ENCODE measurements at regions not wholly inside any gene's neighbourhood (a gene's known extent, or its start where the extent isn't known, plus 50 kb on each side); places are given as distances from the start of the nearest gene placed in this dataset.

DNA sequence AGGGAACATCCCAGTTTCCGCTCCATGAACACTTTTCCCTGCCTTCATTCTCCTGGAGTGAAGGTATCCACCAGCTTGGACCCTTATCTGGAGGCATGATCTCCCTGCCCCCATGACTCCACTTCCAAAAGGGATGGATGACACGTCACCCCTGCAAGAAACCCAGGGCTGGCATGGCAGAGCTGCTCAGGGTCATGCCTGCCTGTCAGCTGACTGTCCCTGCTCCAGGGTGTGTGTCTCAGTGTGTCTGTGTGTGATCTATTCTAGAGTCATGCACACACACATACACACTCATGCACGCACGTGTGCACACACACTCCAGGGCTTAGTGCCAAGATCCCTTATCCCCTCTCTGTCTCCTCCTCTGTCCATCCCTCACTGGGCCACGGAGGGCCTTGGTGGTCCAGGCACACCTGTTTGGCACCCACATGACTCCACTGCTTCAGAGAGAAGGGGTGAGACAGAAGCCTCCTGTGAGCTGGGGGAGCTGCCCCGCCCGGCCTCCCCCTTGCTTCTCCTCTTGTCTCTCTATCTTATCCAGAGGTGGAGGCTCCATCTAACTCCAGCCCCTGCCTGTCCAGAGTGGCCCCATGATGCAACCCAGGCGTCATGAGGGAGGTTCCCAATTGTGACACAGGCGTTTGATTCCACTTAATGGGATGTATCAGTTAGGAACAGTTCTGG lies 290.9 kb downstream of the CDC5L start:
- no peak for DNase-seq (ENCODE audit: low spot score)

DNA sequence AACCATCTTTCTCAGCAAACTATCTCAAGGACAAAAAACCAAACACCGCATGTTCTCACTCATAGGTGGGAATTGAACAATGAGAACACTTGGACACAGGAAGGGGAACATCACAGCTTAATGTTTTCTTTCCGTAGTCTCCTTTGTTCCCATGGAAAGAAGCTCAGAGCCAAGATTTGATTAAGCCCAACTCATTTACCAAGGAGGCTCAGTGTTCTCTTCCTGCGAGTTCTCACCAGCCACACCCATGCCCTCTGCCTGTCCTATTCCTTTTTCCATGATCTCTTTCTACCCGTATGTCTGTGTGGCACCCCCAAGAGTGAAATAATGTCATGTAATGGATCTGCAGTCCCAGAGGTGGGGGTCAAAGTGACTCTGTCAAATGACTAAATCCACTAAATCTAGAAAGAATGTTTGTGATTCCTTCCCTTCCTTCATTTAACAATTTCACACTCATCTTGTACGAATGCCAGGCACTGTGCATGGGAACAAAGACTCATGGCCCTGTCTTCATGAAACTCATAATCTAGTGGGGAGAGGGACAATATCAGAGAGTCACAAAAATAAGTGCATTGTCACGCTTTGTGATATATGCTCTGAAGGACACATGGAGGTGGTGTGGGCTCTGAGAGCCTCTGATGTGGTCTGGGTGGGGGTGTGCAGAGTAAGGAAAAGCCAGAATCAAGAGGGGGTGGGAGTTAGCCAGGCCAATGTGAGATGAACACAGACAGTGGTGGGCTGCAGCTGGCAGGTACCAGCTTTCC lies 292.1 kb downstream of the CDC5L start:
- no peak for DNase-seq (ENCODE audit: low spot score)

DNA sequence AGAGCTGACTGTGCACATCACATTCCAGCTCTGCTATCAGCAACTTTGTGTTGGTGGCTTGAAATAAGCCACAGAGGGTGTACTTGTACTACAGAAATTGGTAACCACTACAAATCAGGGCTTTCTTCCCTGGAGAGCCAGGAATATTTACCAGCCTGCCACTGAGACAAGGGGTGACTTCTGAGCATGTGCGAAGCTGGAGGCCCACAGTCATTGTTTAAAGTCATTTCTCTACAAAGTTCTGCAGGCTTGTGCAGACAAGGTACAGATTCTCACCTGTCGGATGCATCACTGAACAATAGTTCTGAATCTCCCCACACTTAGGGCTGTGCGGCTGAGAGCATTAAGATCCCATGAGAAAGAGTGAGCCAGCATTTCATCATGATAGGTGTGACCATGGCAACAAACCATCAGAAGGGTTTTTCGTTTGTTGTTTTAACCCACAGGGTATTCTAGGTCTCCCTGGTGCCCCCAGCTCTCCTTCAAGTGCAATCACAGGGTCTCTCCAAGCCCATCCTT lies 292.8 kb downstream of the CDC5L start:
- DNase-seq (ENCODE audit: low spot score): no peak

- no peak for DNase-seq (ENCODE audit: low spot score)
Measured at GRCh38 chr6:44681761-44682160, 294.3 kb downstream of the CDC5L start.

DNA sequence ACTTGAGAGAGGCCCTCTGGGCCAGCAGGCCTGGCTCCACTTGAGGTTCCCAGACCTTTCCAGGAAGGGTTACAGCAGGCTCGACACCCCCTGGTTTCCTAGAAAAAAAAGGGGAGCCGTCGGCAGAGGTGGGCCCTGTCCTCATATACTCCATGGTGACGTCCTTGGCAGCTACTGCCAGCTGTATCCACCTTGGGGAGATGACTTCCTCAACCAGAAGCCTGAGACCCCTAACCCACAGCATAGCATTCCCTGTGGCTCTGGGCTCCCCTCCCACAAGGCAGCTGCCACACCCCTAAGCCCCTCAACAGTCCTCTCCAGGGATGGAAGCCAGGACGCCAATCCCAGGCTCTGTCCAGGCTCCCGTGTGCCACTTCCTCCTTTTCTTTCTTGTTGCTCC lies 294.8 kb downstream of the CDC5L start:
- no peak for DNase-seq (ENCODE audit: low spot score)

DNA sequence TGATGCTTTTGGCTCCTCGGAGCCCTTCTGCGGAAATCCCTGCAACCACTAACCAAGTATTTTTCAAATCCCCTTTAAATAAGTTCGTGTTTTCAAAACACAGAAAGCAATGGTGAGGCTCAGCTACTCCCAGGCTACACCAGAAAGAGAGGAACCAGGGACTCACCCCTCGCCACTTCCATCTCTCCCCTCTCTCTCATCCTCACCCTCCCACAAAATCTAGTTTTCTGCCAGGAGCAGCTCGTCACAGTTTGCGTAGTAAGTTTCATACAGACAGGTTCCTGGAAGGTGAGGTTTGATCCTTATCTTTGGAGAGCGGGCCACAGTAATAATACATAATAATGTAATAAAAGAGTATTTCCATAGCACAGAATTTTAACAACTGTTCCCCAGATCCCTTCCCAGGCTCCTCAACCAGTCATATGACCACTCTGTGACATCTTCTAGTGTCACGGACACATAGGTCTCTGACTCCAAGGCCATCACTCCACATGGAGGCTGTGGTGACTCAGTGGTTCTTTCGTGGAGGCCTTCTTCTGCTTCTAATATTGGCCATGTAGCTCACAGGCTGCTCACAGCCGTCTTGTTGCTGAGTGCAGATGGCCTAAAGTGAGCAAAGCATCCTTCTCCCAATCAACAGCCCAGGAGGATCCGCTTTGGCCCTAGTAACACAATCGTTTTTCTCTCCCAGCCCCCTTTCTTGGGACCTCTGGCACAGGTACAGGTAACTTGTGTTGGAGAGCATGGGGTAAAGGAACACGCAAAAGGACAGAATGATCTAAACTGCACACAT lies 295.7 kb downstream of the CDC5L start:
- no peak for DNase-seq (ENCODE audit: low spot score)

DNA sequence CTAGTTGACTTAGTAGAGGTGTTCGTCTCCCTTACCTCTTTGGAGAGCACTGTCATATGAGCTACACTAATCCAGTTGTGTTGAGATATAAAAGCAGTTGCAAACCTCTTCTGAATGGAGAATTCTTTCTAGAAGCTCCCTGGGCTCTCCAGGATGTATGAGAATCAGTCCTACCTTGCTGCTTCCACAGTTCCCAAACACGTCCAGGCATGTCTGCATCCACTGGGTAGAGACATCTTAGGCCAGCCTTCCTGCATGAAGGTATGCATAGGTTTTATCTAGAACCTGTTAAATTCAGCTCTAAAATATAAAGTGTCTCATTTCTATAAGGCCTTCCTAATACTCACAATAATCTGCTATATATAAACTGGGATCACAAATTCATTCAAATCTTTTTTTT lies 297.7 kb downstream of the CDC5L start:
- DNase-seq (ENCODE audit: low spot score): no peak

DNA sequence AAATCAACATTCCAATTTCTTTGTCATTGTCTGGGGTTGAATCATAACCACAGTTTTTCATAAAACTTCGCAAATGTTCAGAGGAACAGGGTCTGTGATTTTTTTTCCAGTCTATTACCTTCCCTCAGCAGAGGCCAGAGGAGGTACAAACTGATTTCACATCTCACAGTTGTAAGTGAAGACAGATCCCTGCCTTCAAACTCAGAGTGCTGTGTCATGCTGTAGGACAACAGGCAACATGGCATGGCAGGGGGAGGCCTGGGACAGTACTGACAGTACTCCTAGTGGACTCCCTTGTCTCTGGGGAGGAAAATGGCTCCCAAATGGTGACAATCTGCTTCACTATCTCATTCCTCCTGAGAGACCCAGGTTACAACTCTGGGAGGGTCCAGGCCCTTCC lies 308.6 kb downstream of the CDC5L start:
- no peak for DNase-seq (ENCODE audit: low spot score)

GRCh38 chr6:44696686-44697085 lies 309.2 kb downstream of the CDC5L start:
- DNase-seq (ENCODE audit: low spot score): no peak

GRCh38 chr6:44697327-44697726 lies 309.8 kb downstream of the CDC5L start:
- no peak for DNase-seq (ENCODE audit: low spot score)

DNA sequence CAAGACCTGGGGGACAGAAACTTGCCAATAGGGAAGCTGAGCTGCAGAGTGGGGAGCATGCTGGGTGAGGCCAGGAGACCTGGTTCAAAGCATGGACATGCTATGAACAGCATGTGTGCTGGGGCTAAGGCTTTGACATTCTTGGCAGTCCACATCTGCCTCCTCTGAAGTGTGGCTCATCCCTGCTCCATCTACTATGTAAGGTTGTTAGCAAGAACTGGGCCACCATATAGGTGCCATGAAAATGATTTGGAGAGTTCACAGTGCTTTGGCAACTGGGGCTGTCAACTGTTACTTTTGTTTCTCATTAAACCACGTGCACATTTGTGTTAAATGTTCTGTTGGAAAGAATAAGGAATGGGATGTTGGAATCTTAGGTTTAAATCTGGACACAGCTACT lies 311.1 kb downstream of the CDC5L start:
- DNase-seq (ENCODE audit: low spot score): no peak

DNA sequence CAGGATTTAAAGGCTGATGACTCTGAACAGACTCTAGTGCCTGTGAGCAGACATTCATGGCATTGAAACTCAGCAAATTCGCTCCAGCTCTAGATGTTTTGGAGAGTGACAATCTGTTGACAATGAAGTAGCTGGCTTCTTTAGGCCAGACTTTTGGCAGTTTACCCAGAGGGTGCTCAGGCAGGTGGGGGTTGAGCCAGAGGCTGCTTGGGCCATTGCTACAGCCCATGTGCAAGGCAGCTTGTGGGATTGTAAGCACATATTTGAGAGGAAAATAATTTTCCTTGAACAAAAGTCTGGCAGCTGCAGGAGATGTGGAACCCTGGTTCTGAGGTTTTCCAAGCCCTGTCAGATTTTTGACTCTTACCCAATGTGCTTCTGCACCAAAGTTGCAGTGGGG lies 311.6 kb downstream of the CDC5L start:
- no peak for DNase-seq (ENCODE audit: low spot score)

DNA sequence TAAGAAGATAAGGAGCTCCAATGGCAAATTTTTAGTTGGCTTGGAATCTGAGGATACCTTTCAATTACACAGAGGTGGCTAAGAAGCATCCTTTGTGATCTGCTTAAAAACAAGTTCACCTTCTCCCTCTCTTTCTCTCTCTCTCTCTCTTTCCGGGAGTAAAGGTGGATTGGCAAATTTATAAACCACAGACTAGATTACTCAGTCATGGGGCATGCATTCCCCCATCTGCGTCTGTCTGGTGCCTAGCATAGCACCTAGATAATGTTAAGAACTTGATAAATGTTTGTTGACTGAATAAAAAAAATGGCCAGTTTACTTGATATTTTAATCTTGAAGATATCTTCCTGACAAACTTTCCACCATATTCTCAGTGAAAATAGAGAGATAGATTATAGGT lies 312.3 kb downstream of the CDC5L start:
- DNase-seq (ENCODE audit: low spot score): no peak

DNA sequence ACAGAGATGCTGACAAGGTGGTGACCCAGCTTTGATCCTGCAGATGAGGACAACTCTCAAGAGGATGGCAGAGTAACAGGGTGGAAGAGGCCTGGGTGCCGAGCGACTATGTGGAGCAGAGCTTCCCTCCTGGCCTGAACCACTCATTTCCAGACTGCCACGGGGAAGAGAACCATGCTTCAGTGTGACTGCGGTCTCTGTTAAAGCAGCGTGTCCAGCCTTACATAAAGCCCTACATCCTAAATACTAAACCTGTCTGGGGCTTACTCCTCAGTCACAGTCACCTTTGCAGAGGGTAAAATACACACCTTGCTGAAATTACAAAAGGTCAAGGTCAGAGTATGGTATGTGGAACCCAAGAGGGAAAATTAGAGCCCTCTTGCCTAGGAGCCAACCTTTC lies 312.9 kb downstream of the CDC5L start:
- DNase-seq (ENCODE audit: low spot score): no peak

GRCh38 chr6:44701038-44701636 lies 313.6 kb downstream of the CDC5L start:
- DNase-seq (ENCODE audit: low spot score): peak; percentile 22

DNA sequence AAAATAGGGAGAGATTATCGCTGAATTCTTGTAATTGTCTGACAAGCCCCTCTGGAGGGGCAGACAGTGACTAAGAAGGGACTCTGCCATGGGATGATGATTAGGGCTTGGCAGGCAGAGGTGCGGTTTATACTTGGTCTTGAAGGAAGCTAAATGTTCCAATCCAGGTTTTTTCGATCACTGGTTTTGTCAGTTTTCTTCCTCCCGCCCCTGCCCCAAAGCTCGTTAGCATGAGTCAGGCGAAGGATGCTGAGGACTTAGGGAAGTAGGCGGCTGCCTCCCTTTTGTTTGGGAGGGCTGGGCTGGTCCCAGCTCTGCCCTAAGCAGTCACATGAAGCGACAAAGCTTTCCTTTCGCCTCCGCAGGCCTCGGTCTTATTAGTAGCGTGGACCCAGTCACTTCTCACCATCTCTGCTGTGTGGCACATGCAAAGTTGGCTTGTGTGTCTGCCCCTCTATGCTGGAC lies 314.2 kb downstream of the CDC5L start:
- no peak for DNase-seq (ENCODE audit: low spot score)

- no peak for DNase-seq (ENCODE audit: low spot score)
Measured at GRCh38 chr6:44702292-44702691, 314.8 kb downstream of the CDC5L start.

DNA sequence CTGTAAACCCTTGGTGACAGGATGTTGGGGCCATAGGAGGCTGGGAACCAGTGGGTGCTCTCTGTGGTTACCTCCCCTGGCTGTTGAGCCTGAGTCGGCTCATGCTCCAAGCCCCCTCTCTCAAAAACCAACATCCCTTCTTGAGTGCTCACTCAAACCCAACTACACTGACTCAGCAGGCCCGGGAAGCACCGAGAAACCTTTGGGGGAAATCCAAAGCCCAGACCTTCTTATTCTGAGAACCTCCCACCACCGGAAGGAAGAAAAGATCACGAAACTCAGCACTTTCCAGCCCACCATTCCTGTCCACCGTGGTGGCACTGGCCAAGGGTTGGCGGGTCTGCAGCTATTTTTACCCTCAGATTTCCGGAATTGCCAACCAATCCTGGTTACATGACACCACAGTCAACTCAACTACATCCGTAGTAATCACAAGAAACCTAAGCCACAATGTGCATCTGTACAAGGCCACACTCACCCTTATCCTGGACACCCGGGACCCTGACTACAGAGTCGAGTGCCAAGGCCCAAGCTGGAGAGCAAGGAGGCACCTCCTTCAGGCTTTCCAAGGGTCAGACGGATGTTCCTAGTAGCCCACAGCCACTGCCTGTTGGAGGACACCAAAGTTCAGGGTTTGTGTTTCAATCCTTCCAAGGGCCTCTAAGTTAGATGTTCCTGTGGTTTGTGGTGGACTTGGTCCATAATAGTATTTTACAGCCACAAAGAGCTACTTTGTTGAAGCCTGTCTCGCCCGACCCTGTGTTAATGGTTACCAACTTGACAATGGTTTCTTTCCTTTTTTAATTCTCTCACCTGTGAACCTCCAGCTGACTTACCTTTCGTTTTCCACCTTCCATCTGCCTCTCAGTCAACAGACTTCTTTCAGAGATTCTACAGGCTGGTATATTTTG lies 317.0 kb downstream of the CDC5L start:
- no peak for DNase-seq (ENCODE audit: low spot score)

- DNase-seq (ENCODE audit: low spot score): no peak
Measured at GRCh38 chr6:44705596-44705995, 318.1 kb downstream of the CDC5L start.

GRCh38 chr6:44706011-44706410 lies 318.5 kb downstream of the CDC5L start:
- no peak for DNase-seq (ENCODE audit: low spot score)

- no peak for DNase-seq (ENCODE audit: low spot score)
Measured at GRCh38 chr6:44708208-44708607, 320.7 kb downstream of the CDC5L start.

Data from SW480 (cell line).